G401.6 (cell line): ENCODE measurements at regions not wholly inside any gene's neighbourhood (a gene's known extent, or its start where the extent isn't known, plus 50 kb on each side); places are given as distances from the start of the nearest gene placed in this dataset.
A peak's percentile ranks its signal among the peaks of the same experiment; 100 is the strongest.

Experiments
- FAIRE-seq: peaks from 2 replicates; lab custom pipeline; 2012; peaks lifted over from hg19 to GRCh38; lab: Jason Lieb, UNC

DNA sequence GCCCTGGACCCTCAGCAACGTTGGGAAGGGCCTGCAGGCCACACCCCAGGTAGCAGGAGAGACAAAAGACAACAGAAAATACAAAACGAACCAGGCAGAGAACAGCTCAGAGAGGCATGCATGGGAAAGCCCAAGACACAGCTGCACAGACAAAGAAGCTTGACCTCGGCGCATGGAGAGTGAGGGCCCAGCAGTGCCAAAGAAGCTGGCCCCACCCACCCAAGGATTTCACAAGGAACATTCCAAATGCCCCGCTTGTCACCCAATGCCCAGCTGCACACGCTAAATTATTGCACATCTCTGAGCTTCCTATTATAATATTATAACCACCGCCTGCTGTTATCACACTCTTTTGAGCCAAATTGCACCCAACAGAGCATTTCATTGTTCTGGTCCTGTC, 147.7 kb upstream of the TBL1X start:
- FAIRE-seq: no peak

GRCh38 chrX:9318213-9318612, 146.6 kb upstream of the TBL1X start:
- FAIRE-seq: no peak

GRCh38 chrX:9318766-9319165, 146.1 kb upstream of the TBL1X start:
- FAIRE-seq: no peak

- no peak for FAIRE-seq
These were observed 143.9 kb upstream of the TBL1X start for GRCh38 chrX:9320940-9321339.

DNA sequence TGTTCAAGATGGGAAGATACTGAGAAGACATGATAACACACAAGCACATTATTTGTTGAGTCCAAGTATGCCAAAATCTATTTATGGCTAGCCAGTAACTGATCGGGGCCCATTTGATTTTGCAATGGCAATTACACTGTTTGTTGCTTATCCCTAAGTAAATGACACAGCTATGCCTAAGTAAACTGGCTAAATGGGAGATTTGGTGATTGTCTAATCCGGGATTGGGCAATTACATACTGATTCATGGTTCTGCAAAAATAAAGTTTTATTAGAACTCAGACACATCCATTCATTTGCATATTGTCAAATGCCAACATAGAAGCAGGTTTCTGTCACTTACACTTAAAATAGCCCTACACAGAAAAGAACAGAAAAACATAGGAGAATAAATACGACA, 140.2 kb upstream of the TBL1X start:
- no peak for FAIRE-seq

DNA sequence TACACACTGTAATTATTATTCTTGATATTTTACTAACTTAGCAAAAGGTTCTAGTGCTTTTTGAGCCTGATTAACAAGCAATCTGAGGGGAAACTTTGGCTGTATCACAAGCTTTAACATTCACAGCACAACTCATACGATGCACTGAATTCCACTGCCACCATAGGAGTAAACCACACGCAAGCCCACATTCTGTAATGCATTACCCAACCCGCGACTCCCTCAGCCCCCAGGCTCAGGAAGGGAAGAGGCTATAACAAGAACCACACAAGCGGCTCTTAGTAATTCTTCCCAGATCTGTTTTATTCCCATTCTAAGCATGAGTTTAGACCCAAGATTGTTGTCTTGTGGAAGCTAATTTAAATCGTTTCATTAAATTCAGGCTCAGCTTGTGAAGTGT, 138.5 kb upstream of the TBL1X start:
- no peak for FAIRE-seq

DNA sequence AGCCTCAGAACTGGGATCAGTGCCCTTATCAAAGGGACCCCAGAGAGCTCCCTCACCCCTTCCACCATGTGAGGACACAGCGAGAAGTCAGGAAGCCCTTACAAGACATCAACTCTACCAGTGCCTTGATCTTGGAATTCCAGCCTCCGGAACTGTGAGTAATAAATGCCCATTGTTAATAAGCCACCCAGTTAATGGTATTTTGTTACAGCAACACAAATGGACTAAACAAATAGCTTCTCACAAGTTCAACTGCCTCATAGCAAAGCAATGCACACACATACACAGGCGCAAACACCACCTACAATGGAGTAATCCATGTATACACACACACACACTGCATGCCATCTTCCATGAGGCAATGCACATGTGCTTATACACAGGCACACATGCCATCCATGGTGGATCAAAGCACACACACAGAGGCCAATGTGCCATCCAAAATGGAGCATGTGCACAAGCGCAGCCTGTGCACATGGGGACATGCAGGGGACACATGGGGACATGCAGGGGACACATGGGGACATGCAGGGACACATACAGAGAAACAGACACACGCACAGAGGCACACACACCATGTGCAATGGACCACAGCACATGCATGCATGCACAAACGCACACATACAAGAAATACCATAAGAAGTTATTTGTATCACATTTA, 137.6 kb upstream of the TBL1X start:
- no peak for FAIRE-seq

DNA sequence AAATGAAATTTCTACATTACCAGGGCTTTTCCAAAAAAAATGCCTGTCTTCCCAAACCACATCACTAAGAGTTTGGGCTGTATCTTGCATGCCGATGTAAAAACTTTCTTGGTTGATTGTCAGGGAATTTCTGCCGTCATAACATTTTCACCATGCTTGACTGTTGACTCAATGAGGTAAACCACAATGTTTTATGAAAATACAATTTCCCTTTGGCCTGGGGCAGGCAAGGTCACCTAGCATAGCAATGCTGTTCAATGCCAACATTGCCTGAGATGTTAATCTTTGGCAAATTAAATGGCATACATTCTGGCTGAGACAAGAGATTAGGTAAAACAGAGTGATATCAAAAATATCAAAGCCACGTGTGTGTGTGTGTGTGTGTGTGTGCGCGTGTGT, 137.1 kb upstream of the TBL1X start:
- no peak for FAIRE-seq

- FAIRE-seq: no peak
These were observed 135.8 kb upstream of the TBL1X start for GRCh38 chrX:9329056-9329455.

DNA sequence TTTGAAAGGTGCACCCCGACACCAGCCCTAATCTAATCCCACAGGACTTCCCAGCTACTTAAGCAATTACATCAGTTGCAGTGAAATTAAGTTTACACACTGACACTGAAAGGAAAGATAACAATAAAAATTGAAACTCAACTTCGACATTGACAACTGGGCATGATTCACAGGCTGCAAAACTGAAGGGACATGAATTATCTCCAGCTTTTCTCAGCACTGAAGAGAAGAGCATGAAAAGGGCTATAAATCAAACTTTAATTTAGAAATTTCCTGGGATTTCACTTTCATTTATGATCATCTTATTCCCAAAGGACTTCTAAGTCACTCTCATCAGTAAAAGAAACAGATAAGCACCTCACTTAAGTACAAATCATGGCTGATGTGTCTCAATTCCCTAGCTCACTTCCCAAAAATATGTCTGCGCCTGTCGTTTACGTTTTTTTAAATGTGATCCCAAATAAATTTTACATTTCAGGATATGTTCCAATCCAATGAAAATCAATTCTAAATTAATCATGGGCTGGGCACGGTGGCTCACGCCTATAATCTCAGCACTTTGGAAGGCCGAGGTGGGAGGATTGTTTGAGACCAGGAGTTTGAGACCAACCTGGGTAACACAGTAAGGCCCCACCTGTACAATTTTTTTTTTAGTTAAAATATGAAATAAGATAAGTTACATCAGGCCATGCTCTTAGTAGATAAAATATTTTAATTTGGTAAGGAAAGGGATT, 134.4 kb upstream of the TBL1X start:
- FAIRE-seq: no peak

- FAIRE-seq: no peak
These were observed 130.8 kb upstream of the TBL1X start for GRCh38 chrX:9333873-9334560.

- FAIRE-seq: no peak
These were observed 129.6 kb upstream of the TBL1X start for GRCh38 chrX:9335251-9335650.

DNA sequence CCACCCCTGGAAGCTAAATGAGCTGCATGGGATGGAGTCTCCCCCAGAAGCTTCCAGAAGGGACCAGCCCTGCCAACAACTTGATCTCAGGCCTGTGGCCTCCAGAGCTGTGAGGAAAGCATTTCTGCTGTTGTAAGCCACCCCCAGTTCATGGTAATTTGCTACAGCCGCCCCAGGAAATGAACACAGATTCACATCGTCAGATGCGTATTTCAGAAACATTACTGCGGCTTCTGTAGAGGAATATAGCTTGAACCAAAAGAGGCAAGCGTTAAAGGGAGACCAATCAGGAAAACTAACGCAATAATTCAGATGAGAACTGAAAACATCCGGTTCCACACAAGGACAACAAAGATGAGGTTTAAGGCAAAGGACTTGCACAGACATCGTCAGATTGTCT, 128.4 kb upstream of the TBL1X start:
- no peak for FAIRE-seq

GRCh38 chrX:9337046-9337445, 127.8 kb upstream of the TBL1X start:
- FAIRE-seq: no peak

DNA sequence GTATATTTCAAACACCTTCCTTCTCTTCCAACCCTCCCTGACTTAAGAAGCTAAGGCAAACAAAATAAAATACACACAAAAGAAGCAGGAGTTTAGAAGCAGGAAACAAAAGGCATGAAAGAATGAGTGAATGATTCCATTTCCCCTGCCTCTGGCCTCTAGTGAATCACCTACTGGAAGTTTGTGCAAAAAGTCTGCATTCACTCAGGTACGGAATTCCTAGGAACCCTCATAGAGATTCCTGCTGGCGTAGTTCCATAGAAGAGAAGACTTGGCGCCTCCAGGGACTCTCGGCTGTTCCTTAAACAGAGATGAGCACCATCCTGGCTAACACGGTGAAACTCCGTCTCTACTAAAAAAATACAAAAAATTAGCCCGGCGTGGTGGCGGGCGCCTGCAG, 125.9 kb upstream of the TBL1X start:
- FAIRE-seq: no peak

DNA sequence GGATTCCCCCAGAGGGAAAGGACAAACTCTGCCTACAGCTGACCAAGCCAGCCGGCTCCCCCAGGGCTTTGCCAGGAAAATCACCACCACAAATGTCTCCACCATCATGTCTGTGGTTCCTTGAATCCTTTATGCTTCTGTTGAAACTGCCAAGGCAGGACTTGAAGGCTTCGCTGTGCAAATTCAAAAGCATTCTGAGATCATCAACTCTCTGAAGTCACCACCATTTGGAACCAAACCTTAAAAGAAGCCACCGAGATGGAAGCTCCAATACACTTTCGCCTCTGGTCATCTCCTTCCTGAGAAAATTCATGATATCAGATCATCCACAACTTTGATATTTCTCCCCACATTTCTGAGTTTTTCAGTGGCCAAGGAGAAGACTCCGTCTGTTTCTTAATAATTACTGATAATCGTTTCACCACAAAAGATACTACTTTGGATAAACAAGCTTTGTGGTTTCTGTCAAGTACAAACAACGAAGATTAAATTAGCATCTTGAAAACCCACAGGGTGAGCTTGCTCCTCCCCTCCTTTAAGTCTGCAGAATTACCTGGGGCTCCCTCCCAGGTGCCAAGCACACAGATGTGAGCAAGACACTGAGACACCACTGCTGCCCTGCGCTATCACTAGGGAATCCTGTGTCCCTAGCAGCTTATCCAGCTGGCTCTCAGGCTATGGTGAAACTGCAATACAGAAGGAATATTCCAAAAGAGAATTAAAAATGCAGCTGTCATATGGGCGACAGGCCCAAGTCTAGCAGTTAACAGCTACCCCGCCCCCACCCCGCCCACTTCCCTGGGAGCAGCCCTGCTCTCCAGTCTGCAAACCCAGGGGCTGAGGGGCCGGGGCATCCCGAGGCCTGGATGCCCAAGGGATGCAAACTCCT, 125.0 kb upstream of the TBL1X start:
- FAIRE-seq: no peak

- FAIRE-seq: no peak
These were observed 124.1 kb upstream of the TBL1X start for GRCh38 chrX:9340598-9341290.

DNA sequence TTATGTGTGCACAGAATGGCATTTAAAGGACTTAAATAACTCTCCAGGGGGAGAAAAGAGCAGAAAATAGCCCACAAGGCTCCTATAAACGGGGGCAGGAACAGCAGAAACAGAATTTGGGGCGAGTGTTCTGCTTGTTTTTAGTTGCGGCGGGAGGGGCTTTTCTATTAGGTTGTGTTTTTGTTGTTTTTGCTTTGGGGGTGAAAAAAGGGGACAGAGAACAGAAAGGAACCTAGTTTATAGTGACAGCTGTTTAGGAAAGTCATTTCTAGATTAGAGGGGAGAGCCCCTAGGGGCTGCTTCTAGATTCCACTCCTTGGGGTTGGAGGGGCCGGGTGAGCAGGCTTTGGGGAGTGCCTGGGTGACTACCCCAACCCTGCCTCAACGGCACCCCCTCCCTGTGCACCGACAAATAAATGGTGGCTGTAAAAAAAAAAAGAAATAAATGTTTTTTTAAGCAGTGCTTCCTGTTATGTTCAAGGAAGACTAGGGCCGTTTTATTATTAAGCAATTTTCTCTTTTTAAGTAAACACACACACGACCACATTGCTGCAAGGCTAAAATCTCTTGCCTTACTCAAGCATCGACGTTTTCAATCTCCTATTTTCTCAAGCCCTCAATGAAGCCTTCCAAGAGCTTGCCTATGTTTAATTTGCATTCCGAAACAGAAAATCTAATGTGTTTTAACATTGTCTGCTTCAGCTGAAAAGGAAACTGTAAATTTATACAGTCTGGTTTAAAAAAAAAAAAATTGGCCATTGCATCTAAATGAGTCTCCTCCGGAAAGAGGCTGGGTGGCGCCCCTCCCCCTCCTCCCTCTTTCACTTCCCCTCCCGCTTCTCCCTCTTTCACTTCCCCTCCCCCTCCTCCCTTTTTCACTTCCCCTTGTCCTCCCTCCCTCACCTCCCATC, 123.3 kb upstream of the TBL1X start:
- peak; percentile 37 for FAIRE-seq

DNA sequence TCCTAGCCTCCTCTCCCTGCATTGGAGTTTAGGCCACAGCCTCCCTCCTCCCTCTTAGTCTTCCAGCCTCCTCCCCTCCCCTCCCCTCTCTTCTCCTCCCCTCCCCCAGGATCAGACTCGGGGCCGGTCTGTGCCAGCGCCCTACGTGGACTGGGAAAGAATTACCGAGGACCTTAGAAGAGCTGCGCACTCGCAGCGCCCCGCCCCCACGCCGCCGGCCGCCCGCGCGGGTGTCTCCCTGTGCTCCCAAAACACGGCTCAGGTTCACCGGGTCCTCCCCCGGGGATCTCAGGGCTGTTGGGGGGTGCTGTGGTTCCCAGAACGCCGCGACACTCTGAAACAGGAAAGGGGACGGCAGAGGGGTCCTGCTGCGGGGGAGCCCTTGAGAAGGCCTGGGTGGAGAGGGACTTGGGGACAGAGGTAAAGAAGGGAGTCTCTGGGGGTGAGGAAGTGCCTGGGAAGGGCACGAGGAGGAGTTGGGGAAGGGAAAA, 122.3 kb upstream of the TBL1X start:
- no peak for FAIRE-seq

DNA sequence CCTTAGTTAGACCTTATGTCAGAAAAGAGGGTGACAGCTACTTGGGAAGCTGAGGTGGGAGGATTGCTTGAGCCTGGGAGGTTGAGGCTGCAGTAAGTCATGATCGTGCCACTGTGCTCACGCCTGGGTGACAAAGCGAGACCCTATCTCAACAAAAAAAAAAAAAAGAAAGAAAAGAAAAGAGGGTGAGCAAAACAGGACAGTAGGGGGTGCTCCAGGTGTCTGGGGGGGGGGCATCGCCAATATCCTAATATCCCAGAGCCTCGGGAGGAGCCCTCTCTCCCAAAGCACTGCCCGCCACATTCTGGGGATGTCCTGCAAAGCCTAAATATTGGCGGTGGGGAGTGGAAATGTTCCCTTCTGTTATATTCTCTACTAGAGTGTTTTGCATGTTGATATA, 120.9 kb upstream of the TBL1X start:
- no peak for FAIRE-seq

- no peak for FAIRE-seq
These were observed 118.9 kb upstream of the TBL1X start for GRCh38 chrX:9345957-9346356.
